ENCODE measurements at regions not wholly inside any gene's neighbourhood (a gene's known extent, or its start where the extent isn't known, plus 50 kb on each side); places are given as distances from the start of the nearest gene placed in this dataset.

DNA sequence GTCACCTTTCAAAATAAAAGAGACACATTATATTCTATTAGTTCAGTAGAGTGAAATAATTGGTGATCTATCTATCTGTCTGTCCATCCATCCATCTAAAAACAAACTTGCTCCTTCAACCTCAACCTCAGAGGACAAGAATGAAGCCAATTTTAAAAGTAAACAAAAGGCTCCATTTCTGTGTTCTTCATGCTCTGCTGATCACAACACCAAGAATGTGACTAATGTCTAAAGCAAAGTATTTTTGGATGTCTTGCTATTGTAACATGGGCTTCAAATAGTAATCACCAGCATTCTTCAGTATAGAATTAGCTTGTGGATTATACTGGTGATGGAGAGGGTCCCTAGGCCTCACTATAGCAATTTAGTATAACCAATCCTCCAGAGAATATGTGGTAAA lies 1304.4 kb downstream of the MAT2B start:
- TF ChIP-seq, protein P1, sequence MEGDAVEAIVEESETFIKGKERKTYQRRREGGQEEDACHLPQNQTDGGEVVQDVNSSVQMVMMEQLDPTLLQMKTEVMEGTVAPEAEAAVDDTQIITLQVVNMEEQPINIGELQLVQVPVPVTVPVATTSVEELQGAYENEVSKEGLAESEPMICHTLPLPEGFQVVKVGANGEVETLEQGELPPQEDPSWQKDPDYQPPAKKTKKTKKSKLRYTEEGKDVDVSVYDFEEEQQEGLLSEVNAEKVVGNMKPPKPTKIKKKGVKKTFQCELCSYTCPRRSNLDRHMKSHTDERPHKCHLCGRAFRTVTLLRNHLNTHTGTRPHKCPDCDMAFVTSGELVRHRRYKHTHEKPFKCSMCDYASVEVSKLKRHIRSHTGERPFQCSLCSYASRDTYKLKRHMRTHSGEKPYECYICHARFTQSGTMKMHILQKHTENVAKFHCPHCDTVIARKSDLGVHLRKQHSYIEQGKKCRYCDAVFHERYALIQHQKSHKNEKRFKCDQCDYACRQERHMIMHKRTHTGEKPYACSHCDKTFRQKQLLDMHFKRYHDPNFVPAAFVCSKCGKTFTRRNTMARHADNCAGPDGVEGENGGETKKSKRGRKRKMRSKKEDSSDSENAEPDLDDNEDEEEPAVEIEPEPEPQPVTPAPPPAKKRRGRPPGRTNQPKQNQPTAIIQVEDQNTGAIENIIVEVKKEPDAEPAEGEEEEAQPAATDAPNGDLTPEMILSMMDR (IDR thresholded peaks at IDR 0.05) = no peak
- no peak for TF ChIP-seq POLR2A (IDR thresholded peaks at IDR 0.05)
